HCT116 (cell line): ENCODE measurements at regions not wholly inside any gene's neighbourhood (a gene's known extent, or its start where the extent isn't known, plus 50 kb on each side); places are given as distances from the start of the nearest gene placed in this dataset.

ENCODE experiments used
- ATAC-seq: fragments of 200-7000 bp; cut with Tn5 transposase; 2 replicates; pipeline ENCODE4 v1.9.1; 2020; ENCODE audit warnings: mild to moderate bottlenecking, moderate library complexity
- BruUV-seq: library from RNA; stranded (reverse); fragments of 400-500 nt; replicated peaks from 2 replicates; lab custom pipeline; 2021; lab: Mats Ljungman, UMichigan
- CTCF ChIA-PET: fragments of 300-600 bp; sonication (Branson Sonifier 250); formaldehyde crosslinking; loops from one replicate; lab custom pipeline; 2021; ENCODE audit warnings: antibody characterized with exemption; lab: Charles Lee
- POLR2A ChIA-PET: fragments of 300-600, 350-600 bp; sonication (Branson Sonifier 250); formaldehyde crosslinking; loops from one replicate; lab custom pipeline; 2021; ENCODE audit warnings: antibody characterized with exemption; lab: Charles Lee
- RAD21 ChIA-PET, 2 experiments: fragments of 300-600 bp; sonication (Branson Sonifier 250); formaldehyde crosslinking; loops; one replicate each; lab custom pipeline; 2023; ENCODE audit warnings: low total read pairs in 2 of 2; ENCODE audit not compliant: uncharacterized antibody in 2 of 2, unreplicated experiment in 2 of 2, low non-redundant PET in 1 of 2; lab: Charles Lee
- DNase-seq: peaks from one replicate; pipeline ENCODE4 v3.0.0-alpha.2; 2010; ENCODE audit warnings: low read depth, low spot score
- H2AFZ ChIP-seq: fragments of 200-600 bp; shearing (Covaris generic), sonication (generic); 2 replicates; pipeline ENCODE4 v1.6.1; 2017; ENCODE audit warnings: low read depth, mixed run types, mixed read lengths, antibody characterized with exemption, low read length; ENCODE audit not compliant: poor library complexity, severe bottlenecking
- H3K27ac ChIP-seq: 2 replicates; pipeline ENCODE4 v1.5.1; 2012; ENCODE audit warnings: low read depth, low read length
- H3K27me3 ChIP-seq: fragments of 200-600 bp; sonication (generic); 2 replicates; pipeline ENCODE4 v1.6.1; 2016; ENCODE audit warnings: mixed run types, low read length, mixed read lengths; ENCODE audit not compliant: insufficient read depth
- H3K36me3 ChIP-seq, 2 experiments: fragments of 200-500 bp in 1 of 2; fragments of 200-600 bp in 1 of 2; sonication (Bioruptor generic) in 1 of 2; sonication (generic) in 1 of 2; 2 replicates each; pipeline versions ENCODE4 v1.5.1 to v1.6.1; 2014 to 2016; ENCODE audit warnings: low read length in 2 of 2, inconsistent platforms in 1 of 2, mixed read lengths in 1 of 2, mixed run types in 1 of 2; ENCODE audit not compliant: insufficient read depth in 2 of 2, control insufficient read depth in 1 of 2
- H3K4me1 ChIP-seq, 2 experiments: fragments of 200-600 bp in 1 of 2; sonication (generic) in 1 of 2; 2 replicates each; pipeline versions ENCODE4 v1.5.1 to v1.6.1; 2012 to 2017; ENCODE audit warnings: low read length in 2 of 2, inconsistent platforms in 1 of 2, mild to moderate bottlenecking in 1 of 2, mixed read lengths in 1 of 2, mixed run types in 1 of 2, moderate library complexity in 1 of 2; ENCODE audit not compliant: insufficient read depth in 2 of 2, control insufficient read depth in 1 of 2
- H3K4me2 ChIP-seq: fragments of 200-600 bp; sonication (generic); 2 replicates; pipeline ENCODE4 v1.6.1; 2017; ENCODE audit warnings: mixed run types, low read length, mixed read lengths
- H3K4me3 ChIP-seq, 2 experiments: fragments of 200-600 bp in 1 of 2; sonication (generic) in 1 of 2; replicated peaks in 1 of 2; 2 replicates each; pipeline ENCODE4 v1.5.1; 2011 to 2016; ENCODE audit warnings: low read length in 2 of 2, control low read depth in 1 of 2, low read depth in 1 of 2, mild to moderate bottlenecking in 1 of 2, mixed read lengths in 1 of 2, mixed run types in 1 of 2
- H3K79me2 ChIP-seq: fragments of 200-600 bp; sonication (generic); 2 replicates; pipeline ENCODE4 v1.6.1; 2017; ENCODE audit warnings: mild to moderate bottlenecking, mixed run types, low read length, moderate library complexity, mixed read lengths; ENCODE audit not compliant: insufficient read depth
- H3K9ac ChIP-seq: fragments of 200-600 bp; sonication (generic); 2 replicates; pipeline ENCODE4 v1.6.1; 2016; ENCODE audit warnings: low read length, mixed read lengths
- H3K9me2 ChIP-seq: fragments of 200-600 bp; sonication (generic), shearing (Covaris generic); 2 replicates; pipeline ENCODE4 v1.6.1; 2017; ENCODE audit warnings: mixed run types, mild to moderate bottlenecking, moderate library complexity; ENCODE audit not compliant: insufficient read depth
- H3K9me3 ChIP-seq, 2 experiments: fragments of 200-500 bp in 1 of 2; fragments of 200-600 bp in 1 of 2; sonication (Bioruptor generic) in 1 of 2; sonication (generic) in 1 of 2; 2 replicates each; pipeline ENCODE4 v1.6.1; 2014 to 2017; ENCODE audit warnings: low read length in 2 of 2, mixed read lengths in 2 of 2, inconsistent platforms in 1 of 2, low read depth in 1 of 2, mild to moderate bottlenecking in 1 of 2, mixed run types in 1 of 2, moderate library complexity in 1 of 2; ENCODE audit not compliant: control insufficient read depth in 1 of 2, insufficient read depth in 1 of 2
- H4K20me1 ChIP-seq: fragments of 200-600 bp; sonication (generic), shearing (Covaris generic); 2 replicates; pipeline ENCODE4 v1.6.1; 2017; ENCODE audit warnings: mixed run types, mild to moderate bottlenecking, moderate library complexity; ENCODE audit not compliant: insufficient read depth
- CBX3 ChIP-seq: IDR thresholded peaks from 2 replicates; pipeline ENCODE4 v1.6.1; 2012; ENCODE audit warnings: low read depth
- CTCF ChIP-seq, 3 experiments: fragments of 200-600 bp in 1 of 3; sonication (generic) in 1 of 3; IDR thresholded peaks in 2 of 3; conservative IDR thresholded peaks in 1 of 3; 2 replicates each; pipeline ENCODE4 v1.5.1; 2012 to 2017; ENCODE audit warnings: low read depth in 2 of 3, low read length in 2 of 3, antibody characterized with exemption in 1 of 3, borderline replicate concordance in 1 of 3, control low read depth in 1 of 3, mild to moderate bottlenecking in 1 of 3, mixed read lengths in 1 of 3, mixed run types in 1 of 3, moderate library complexity in 1 of 3; ENCODE audit not compliant: insufficient read depth in 1 of 3
- EZH2 ChIP-seq: fragments of 200-600 bp; sonication (generic); IDR thresholded peaks from 2 replicates; pipeline ENCODE4 v1.6.1; 2017; ENCODE audit warnings: antibody characterized with exemption, mixed run types
- JUND ChIP-seq: IDR thresholded peaks from 2 replicates; pipeline ENCODE4 v1.6.1; 2012
- SIN3A ChIP-seq: IDR thresholded peaks from 2 replicates; pipeline ENCODE4 v1.6.1; 2012; ENCODE audit warnings: low read depth
- intact Hi-C: fragments of 100-400 bp; cut with micrococcal nuclease; formaldehyde crosslinking; loops from 2 replicates; pipeline ENCODE4 v1.10.0; 2022

- no TSS peak for BruUV-seq
- H2AFZ ChIP-seq: no peak overlapping the region
Measured at GRCh38 chr15:72872066-72872845, 88.7 kb upstream of the ADPGK start.

More at GRCh38 chr15:72872066-72872845, 88.7 kb upstream of the ADPGK start:
- no peaks in the 10 kb centered on the region for H3K79me2 ChIP-seq
- no peak overlapping the region for H3K4me3 ChIP-seq
- intact Hi-C loops: no loop called here
- no peak for TF ChIP-seq CTCF (IDR thresholded peaks at IDR 0.05 in 2 of 3, conservative IDR thresholded peaks at IDR 0.05 in 1 of 3; ENCODE audit: borderline replicate concordance in 1 of 3, insufficient read depth in 1 of 3, low read depth in 2 of 3, low read length in 2 of 3)
- TF ChIP-seq CBX3: no peak
- TF ChIP-seq JUND: no peak
- TF ChIP-seq EZH2: no peak
- no peak for TF ChIP-seq SIN3A
- H4K20me1 ChIP-seq: no peaks in the 10 kb centered on the region
- H3K4me1 ChIP-seq: no peaks in the 10 kb centered on the region
- no peak overlapping the region for H3K9ac ChIP-seq
- peaks cover 21% of the 10 kb centered on the region; the same call in 1 of the 2 replicates for H3K27me3 ChIP-seq
- no peaks in the 10 kb centered on the region for H3K9me2 ChIP-seq
- no peak for DNase-seq
- H3K9me3 ChIP-seq: no peaks in the 10 kb centered on the region
- no peak for ATAC-seq
- CTCF ChIA-PET: no interaction called here
- H3K36me3 ChIP-seq: no peaks in the 10 kb centered on the region
- H3K27ac ChIP-seq: no peak overlapping the region
- RAD21 ChIA-PET: no interaction called here
- no peak overlapping the region for H3K4me2 ChIP-seq
- POLR2A ChIA-PET: no interaction called here
